H9 (cell line): ENCODE measurements at regions not wholly inside any gene's neighbourhood (a gene's known extent, or its start where the extent isn't known, plus 50 kb on each side); places are given as distances from the start of the nearest gene placed in this dataset.

Experiments used
- DNase-seq: peaks from one replicate; pipeline ENCODE4 v3.0.0-alpha.2; 2017
- H2AFZ ChIP-seq: one replicate; pipeline ENCODE4 v1.6.1; 2013; ENCODE audit warnings: mild to moderate bottlenecking, low read length, control low read depth, moderate library complexity
- H2AK5ac ChIP-seq: 2 replicates; pipeline ENCODE4 v1.6.1; 2013; ENCODE audit warnings: low read length, control low read depth, mixed read lengths; ENCODE audit not compliant: insufficient read length
- H2BK120ac ChIP-seq: one replicate; pipeline ENCODE4 v1.6.1; 2013; ENCODE audit warnings: low read depth, mild to moderate bottlenecking, low read length, control low read depth, inconsistent platforms; ENCODE audit not compliant: poor library complexity, severe bottlenecking
- H2BK12ac ChIP-seq: 2 replicates; pipeline ENCODE4 v1.6.1; 2013; ENCODE audit warnings: low read length, control low read depth, mixed read lengths, low read depth; ENCODE audit not compliant: insufficient read length
- H2BK15ac ChIP-seq: 2 replicates; pipeline ENCODE4 v1.6.1; 2013; ENCODE audit warnings: low read depth, low read length, control low read depth
- H2BK20ac ChIP-seq: one replicate; pipeline ENCODE4 v1.6.1; 2013; ENCODE audit warnings: low read depth, mild to moderate bottlenecking, low read length, control low read depth, inconsistent platforms; ENCODE audit not compliant: poor library complexity, severe bottlenecking
- H2BK5ac ChIP-seq: 2 replicates; pipeline ENCODE4 v1.6.1; 2013; ENCODE audit warnings: low read length, control low read depth, mixed read lengths; ENCODE audit not compliant: insufficient read length
- H3K14ac ChIP-seq: 2 replicates; pipeline ENCODE4 v1.6.1; 2013; ENCODE audit warnings: low read length, control low read depth; ENCODE audit not compliant: insufficient read depth
- H3K18ac ChIP-seq: 2 replicates; pipeline ENCODE4 v1.6.1; 2013; ENCODE audit warnings: low read depth, mild to moderate bottlenecking, mixed read lengths, low read length, control low read depth; ENCODE audit not compliant: insufficient read length
- H3K23ac ChIP-seq: 2 replicates; pipeline ENCODE4 v1.6.1; 2013; ENCODE audit warnings: low read length, control low read depth, mixed read lengths, low read depth; ENCODE audit not compliant: insufficient read length
- H3K23me2 ChIP-seq: 2 replicates; pipeline ENCODE4 v1.6.1; 2013; ENCODE audit warnings: low read depth, mild to moderate bottlenecking, mixed read lengths, low read length, control low read depth; ENCODE audit not compliant: insufficient read length, poor library complexity, severe bottlenecking
- H3K27ac ChIP-seq: 2 replicates; pipeline ENCODE4 v1.5.1; 2013; ENCODE audit warnings: low read length, control low read depth, mixed read lengths, low read depth; ENCODE audit not compliant: insufficient read length
- H3K27me3 ChIP-seq: 2 replicates; pipeline ENCODE4 v1.6.1; 2013; ENCODE audit warnings: low read length, control low read depth, inconsistent platforms; ENCODE audit not compliant: insufficient read depth
- H3K4ac ChIP-seq: 2 replicates; pipeline ENCODE4 v1.6.1; 2013; ENCODE audit warnings: low read depth, mild to moderate bottlenecking, control low read depth, inconsistent platforms, low read length, moderate library complexity
- H3K4me1 ChIP-seq: 2 replicates; pipeline ENCODE4 v1.6.1; 2013; ENCODE audit warnings: low read length, control low read depth, inconsistent platforms; ENCODE audit not compliant: insufficient read depth
- H3K4me2 ChIP-seq: 2 replicates; pipeline ENCODE4 v1.6.1; 2013; ENCODE audit warnings: low read length, control low read depth, mixed read lengths; ENCODE audit not compliant: insufficient read length, insufficient read depth
- H3K56ac ChIP-seq: 2 replicates; pipeline ENCODE4 v1.6.1; 2013; ENCODE audit warnings: low read depth, mild to moderate bottlenecking, mixed read lengths, low read length, control low read depth; ENCODE audit not compliant: insufficient read length
- H3K79me1 ChIP-seq: 2 replicates; pipeline ENCODE4 v1.6.1; 2013; ENCODE audit warnings: low read depth, mild to moderate bottlenecking, moderate library complexity, low read length, control low read depth, inconsistent platforms; ENCODE audit not compliant: insufficient read depth, poor library complexity, severe bottlenecking
- H3K79me2 ChIP-seq: 2 replicates; pipeline ENCODE4 v1.6.1; 2013; ENCODE audit warnings: low read length, control low read depth, inconsistent platforms; ENCODE audit not compliant: insufficient read depth
- H3K9ac ChIP-seq: 2 replicates; pipeline ENCODE4 v1.6.1; 2013; ENCODE audit warnings: low read length, control low read depth, mixed read lengths; ENCODE audit not compliant: insufficient read length; ENCODE audit errors: extremely low read depth
- H3K9me3 ChIP-seq: one replicate; pipeline ENCODE4 v1.6.1; 2013; ENCODE audit warnings: low read depth, low read length, inconsistent platforms; ENCODE audit not compliant: control insufficient read depth
- H3T11ph ChIP-seq: one replicate; pipeline ENCODE4 v1.6.1; 2013; ENCODE audit warnings: mild to moderate bottlenecking, low read length, control low read depth, inconsistent platforms
- H4K20me1 ChIP-seq: one replicate; pipeline ENCODE4 v1.6.1; 2013; ENCODE audit not compliant: control insufficient read depth, insufficient read length, insufficient read depth
- H4K5ac ChIP-seq: 2 replicates; pipeline ENCODE4 v1.6.1; 2013; ENCODE audit warnings: low read depth, mild to moderate bottlenecking, mixed read lengths, low read length, control low read depth; ENCODE audit not compliant: insufficient read length
- H4K8ac ChIP-seq: replicated peaks from 2 replicates; pipeline ENCODE4 v1.6.1; 2013; ENCODE audit warnings: low read length, control low read depth, mixed read lengths, low read depth; ENCODE audit not compliant: insufficient read length
- H4K91ac ChIP-seq: 2 replicates; pipeline ENCODE4 v1.6.1; 2013; ENCODE audit warnings: low read depth, mild to moderate bottlenecking, moderate library complexity, mixed read lengths, low read length, control low read depth; ENCODE audit not compliant: insufficient read length
- H3K27ac Mint-ChIP-seq, 3 experiments: 2 replicates in 2 of 3; 3 replicates in 1 of 3; pipeline ENCODE4 v1.8.0; 2020 to 2021; ENCODE audit warnings: mixed read lengths in 3 of 3, mild to moderate bottlenecking in 1 of 3, moderate library complexity in 1 of 3
- H3K27me3 Mint-ChIP-seq: 2 replicates; pipeline ENCODE4 v1.8.0; 2021; ENCODE audit warnings: low read depth, mild to moderate bottlenecking, moderate library complexity, mixed read lengths
- H3K36me3 Mint-ChIP-seq, 3 experiments: 2 replicates in 2 of 3; 3 replicates in 1 of 3; pipeline ENCODE4 v1.8.0; 2020 to 2021; ENCODE audit warnings: low read depth in 3 of 3, mixed read lengths in 3 of 3; ENCODE audit not compliant: insufficient read depth in 1 of 3
- H3K4me1 Mint-ChIP-seq, 2 experiments: 2 replicates each; pipeline ENCODE4 v1.8.0; 2020; ENCODE audit warnings: mixed read lengths in 2 of 2
- H3K4me3 Mint-ChIP-seq, 2 experiments: 2 replicates in 1 of 2; 3 replicates in 1 of 2; pipeline ENCODE4 v1.8.0; 2020 to 2021; ENCODE audit warnings: mild to moderate bottlenecking in 2 of 2, mixed read lengths in 2 of 2, moderate library complexity in 1 of 2
- H3K9me3 Mint-ChIP-seq, 2 experiments: 2 replicates in 1 of 2; 3 replicates in 1 of 2; pipeline ENCODE4 v1.8.0; 2020; ENCODE audit warnings: mild to moderate bottlenecking in 2 of 2, mixed read lengths in 2 of 2, moderate library complexity in 1 of 2
- WGBS: extraction: QIAGEN DNeasy Blood & Tissue Kit; methylation state at CpG from one replicate; pipeline ENCODE4 v1.1.7; 2013; ENCODE audit warnings: missing lambda C conversion rate, low lambda C conversion rate, mixed read lengths; ENCODE audit not compliant: insufficient read length; ENCODE audit errors: extremely low coverage; 5-methylcytosine and 5-hydroxymethylcytosine counted together
- TF ChIP-seq, protein P1 (sequence below): fragments of 200-600 bp; sonication (generic); conservative IDR thresholded peaks from 3 replicates; pipeline ENCODE4 v1.8.0; 2021; ENCODE audit warnings: antibody characterized with exemption, mild to moderate bottlenecking

DNA sequence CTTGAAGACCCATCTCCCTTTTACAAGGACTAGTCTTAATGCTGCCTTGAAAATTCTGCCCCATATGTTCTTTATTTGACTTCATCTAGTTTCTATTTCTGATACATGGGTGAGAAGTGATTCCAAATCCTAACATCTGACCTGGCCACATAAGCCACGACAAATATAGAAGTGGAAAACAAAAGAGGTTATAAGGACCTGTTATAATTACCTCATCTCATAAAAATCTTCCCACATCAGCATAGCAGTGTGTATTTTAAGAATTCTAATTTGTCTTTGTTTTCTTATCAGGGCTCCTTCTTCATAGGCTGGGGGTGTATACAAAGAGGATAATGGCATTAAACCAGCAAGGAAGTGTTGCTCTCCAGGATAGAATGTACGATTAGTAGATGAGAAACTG lies 1007.4 kb downstream of the TTLL7 start:
- H4K20me1 ChIP-seq = no peaks in the 10 kb centered on the region
- H2AK5ac ChIP-seq = no peak overlapping the region
- no CpG with 5 or more reads among the region's 2 CpGs for WGBS
- H3K14ac ChIP-seq = no peak overlapping the region
- Mint-ChIP-seq H3K36me3 (no peaks in the 10 kb centered on the region), H3K4me3 (no peak overlapping the region), H3K4me1 (no peaks in the 10 kb centered on the region), H3K27me3 (no peaks in the 10 kb centered on the region), H3K9me3 (peaks cover 2% of the 10 kb centered on the region in 2 experiments; a peak in 4 of 5 replicates), H3K27ac (no peak overlapping the region)
- no peak for DNase-seq
- H3K27ac ChIP-seq = no peak overlapping the region
- H2BK20ac ChIP-seq = no peak overlapping the region
- no peak overlapping the region for H3K4ac ChIP-seq
- H3K79me2 ChIP-seq = no peaks in the 10 kb centered on the region
- no peak overlapping the region for H3T11ph ChIP-seq
- H3K4me1 ChIP-seq = no peaks in the 10 kb centered on the region
- no peak overlapping the region for H4K91ac ChIP-seq
- H3K4me2 ChIP-seq = no peak overlapping the region
- H4K8ac ChIP-seq = no peak overlapping the region
- no peak overlapping the region for H2BK12ac ChIP-seq
- no peak overlapping the region for H4K5ac ChIP-seq
- no peak overlapping the region for H2BK5ac ChIP-seq
- H3K23me2 ChIP-seq = no peaks in the 10 kb centered on the region
- no peak overlapping the region for H2BK15ac ChIP-seq
- no peaks in the 10 kb centered on the region for H3K79me1 ChIP-seq
- H3K56ac ChIP-seq = no peak overlapping the region
- H3K9ac ChIP-seq = no peak overlapping the region
- H3K18ac ChIP-seq = no peak overlapping the region
- TF ChIP-seq, protein P1, sequence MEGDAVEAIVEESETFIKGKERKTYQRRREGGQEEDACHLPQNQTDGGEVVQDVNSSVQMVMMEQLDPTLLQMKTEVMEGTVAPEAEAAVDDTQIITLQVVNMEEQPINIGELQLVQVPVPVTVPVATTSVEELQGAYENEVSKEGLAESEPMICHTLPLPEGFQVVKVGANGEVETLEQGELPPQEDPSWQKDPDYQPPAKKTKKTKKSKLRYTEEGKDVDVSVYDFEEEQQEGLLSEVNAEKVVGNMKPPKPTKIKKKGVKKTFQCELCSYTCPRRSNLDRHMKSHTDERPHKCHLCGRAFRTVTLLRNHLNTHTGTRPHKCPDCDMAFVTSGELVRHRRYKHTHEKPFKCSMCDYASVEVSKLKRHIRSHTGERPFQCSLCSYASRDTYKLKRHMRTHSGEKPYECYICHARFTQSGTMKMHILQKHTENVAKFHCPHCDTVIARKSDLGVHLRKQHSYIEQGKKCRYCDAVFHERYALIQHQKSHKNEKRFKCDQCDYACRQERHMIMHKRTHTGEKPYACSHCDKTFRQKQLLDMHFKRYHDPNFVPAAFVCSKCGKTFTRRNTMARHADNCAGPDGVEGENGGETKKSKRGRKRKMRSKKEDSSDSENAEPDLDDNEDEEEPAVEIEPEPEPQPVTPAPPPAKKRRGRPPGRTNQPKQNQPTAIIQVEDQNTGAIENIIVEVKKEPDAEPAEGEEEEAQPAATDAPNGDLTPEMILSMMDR = no peak
- H2AFZ ChIP-seq = no peak overlapping the region
- H3K23ac ChIP-seq = no peak overlapping the region
- H3K9me3 ChIP-seq = no peaks in the 10 kb centered on the region
- no peak overlapping the region for H2BK120ac ChIP-seq
- H3K27me3 ChIP-seq = no peaks in the 10 kb centered on the region
